ENCODE measurements at regions not wholly inside any gene's neighbourhood (a gene's known extent, or its start where the extent isn't known, plus 50 kb on each side); places are given as distances from the start of the nearest gene placed in this dataset.

GRCh38 chr2:35821675-35822074, 533.9 kb upstream of the CRIM1 start:
- TF ChIP-seq POLR2A (IDR thresholded peaks at IDR 0.05) (no peak), CTCF (IDR thresholded peaks at IDR 0.05) (no peak), EP300 (IDR thresholded peaks at IDR 0.05) (no peak), POLR2AphosphoS5 (IDR thresholded peaks at IDR 0.05) (no peak)
